G401.6 (cell line): ENCODE measurements at regions not wholly inside any gene's neighbourhood (a gene's known extent, or its start where the extent isn't known, plus 50 kb on each side); places are given as distances from the start of the nearest gene placed in this dataset.
"Not testable (repeated sequence)": the region's sequence is repeated elsewhere in the genome, so short reads cannot be mapped to it uniquely, and the experiment has no call there.

Source experiments
- FAIRE-seq: peaks from 2 replicates; lab custom pipeline; 2012; peaks lifted over from hg19 to GRCh38; lab: Jason Lieb, UNC

GRCh38 chr2:64880193-64880951 is 108.8 kb upstream of the SLC1A4 start:
- FAIRE-seq = no peak

GRCh38 chr2:64881037-64881492 is 108.1 kb upstream of the SLC1A4 start:
- FAIRE-seq = no peak

- no peak for FAIRE-seq
Observed at GRCh38 chr2:64887565-64887964, 101.6 kb upstream of the SLC1A4 start.

GRCh38 chr2:64888591-64889309 is 100.4 kb upstream of the SLC1A4 start:
- no peak for FAIRE-seq

- no peak for FAIRE-seq
Observed at GRCh38 chr2:64889803-64890202, 99.4 kb upstream of the SLC1A4 start.

- FAIRE-seq = not testable (repeated sequence)
Observed at GRCh38 chr2:64896572-64896971, 92.6 kb upstream of the SLC1A4 start.

- FAIRE-seq = no peak
Observed at GRCh38 chr2:64899081-64899865, 89.9 kb upstream of the SLC1A4 start.

GRCh38 chr2:64899876-64900275 is 89.3 kb upstream of the SLC1A4 start:
- FAIRE-seq = not testable (repeated sequence)

GRCh38 chr2:64904413-64905329 is 84.5 kb upstream of the SLC1A4 start:
- FAIRE-seq = no peak

GRCh38 chr2:64905338-64906024 is 83.7 kb upstream of the SLC1A4 start:
- FAIRE-seq = no peak

GRCh38 chr2:64906853-64907536 is 82.2 kb upstream of the SLC1A4 start:
- no peak for FAIRE-seq

- no peak for FAIRE-seq
Observed at GRCh38 chr2:64908406-64908805, 80.8 kb upstream of the SLC1A4 start.

GRCh38 chr2:64910523-64910922 is 78.7 kb upstream of the SLC1A4 start:
- no peak for FAIRE-seq

- no peak for FAIRE-seq
Observed at GRCh38 chr2:64910972-64911433, 78.2 kb upstream of the SLC1A4 start.

- no peak for FAIRE-seq
Observed at GRCh38 chr2:64913357-64913869, 75.8 kb upstream of the SLC1A4 start.

- FAIRE-seq = no peak
Observed at GRCh38 chr2:64914247-64914646, 75.0 kb upstream of the SLC1A4 start.

GRCh38 chr2:64914735-64915509 is 74.3 kb upstream of the SLC1A4 start:
- no peak for FAIRE-seq

- no peak for FAIRE-seq
Observed at GRCh38 chr2:64915510-64915900, 73.7 kb upstream of the SLC1A4 start.

GRCh38 chr2:64918220-64918886 is 70.8 kb upstream of the SLC1A4 start:
- FAIRE-seq = no peak
